22Rv1 (cell line): ENCODE measurements at regions not wholly inside any gene's neighbourhood (a gene's known extent, or its start where the extent isn't known, plus 50 kb on each side); places are given as distances from the start of the nearest gene placed in this dataset.

Source experiments
- ZFX ChIP-seq: fragments of 450-650 bp; IDR thresholded peaks from 2 replicates; pipeline ENCODE4 v1.6.1; 2017; ENCODE audit warnings: antibody characterized with exemption, borderline replicate concordance
- TF ChIP-seq, protein P1 (sequence below): fragments of 450-650 bp; IDR thresholded peaks from 2 replicates; pipeline ENCODE4 v1.5.1; 2017; ENCODE audit warnings: mild to moderate bottlenecking

DNA sequence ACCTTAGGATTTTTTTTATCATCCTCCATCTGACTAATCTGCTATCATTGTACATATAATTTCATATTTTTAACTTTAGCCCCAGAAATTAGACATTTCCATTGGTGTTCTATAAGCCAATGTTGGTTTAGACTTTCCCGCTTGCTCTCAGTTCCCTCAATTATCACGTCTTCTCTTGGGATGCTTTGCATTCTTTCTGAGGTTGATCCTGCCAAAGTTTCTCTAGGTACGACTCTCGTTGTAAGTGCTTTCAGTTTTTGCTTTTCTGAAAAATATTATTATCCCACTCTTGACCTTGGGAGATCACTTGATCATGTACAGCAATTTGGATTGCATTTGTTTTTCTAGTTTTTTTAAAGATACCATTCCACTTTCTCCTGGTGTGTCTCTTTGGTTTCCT, 270.2 kb downstream of the IRS2 start:
- TF ChIP-seq, protein P1, sequence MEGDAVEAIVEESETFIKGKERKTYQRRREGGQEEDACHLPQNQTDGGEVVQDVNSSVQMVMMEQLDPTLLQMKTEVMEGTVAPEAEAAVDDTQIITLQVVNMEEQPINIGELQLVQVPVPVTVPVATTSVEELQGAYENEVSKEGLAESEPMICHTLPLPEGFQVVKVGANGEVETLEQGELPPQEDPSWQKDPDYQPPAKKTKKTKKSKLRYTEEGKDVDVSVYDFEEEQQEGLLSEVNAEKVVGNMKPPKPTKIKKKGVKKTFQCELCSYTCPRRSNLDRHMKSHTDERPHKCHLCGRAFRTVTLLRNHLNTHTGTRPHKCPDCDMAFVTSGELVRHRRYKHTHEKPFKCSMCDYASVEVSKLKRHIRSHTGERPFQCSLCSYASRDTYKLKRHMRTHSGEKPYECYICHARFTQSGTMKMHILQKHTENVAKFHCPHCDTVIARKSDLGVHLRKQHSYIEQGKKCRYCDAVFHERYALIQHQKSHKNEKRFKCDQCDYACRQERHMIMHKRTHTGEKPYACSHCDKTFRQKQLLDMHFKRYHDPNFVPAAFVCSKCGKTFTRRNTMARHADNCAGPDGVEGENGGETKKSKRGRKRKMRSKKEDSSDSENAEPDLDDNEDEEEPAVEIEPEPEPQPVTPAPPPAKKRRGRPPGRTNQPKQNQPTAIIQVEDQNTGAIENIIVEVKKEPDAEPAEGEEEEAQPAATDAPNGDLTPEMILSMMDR = no peak
- TF ChIP-seq ZFX = no peak
